DOHH2 (cell line): ENCODE measurements at regions not wholly inside any gene's neighbourhood (a gene's known extent, or its start where the extent isn't known, plus 50 kb on each side); places are given as distances from the start of the nearest gene placed in this dataset.

Experiments
- H3F3A ChIP-seq: fragments of 200-600 bp; sonication (generic), shearing (Covaris generic); 2 replicates; pipeline ENCODE4 v1.6.0; 2016; ENCODE audit warnings: antibody characterized with exemption, mild to moderate bottlenecking; ENCODE audit not compliant: control insufficient read depth, insufficient read depth
- H3K27ac ChIP-seq: fragments of 200-600 bp; sonication (generic); 2 replicates; pipeline ENCODE4 v1.5.1; 2014; ENCODE audit warnings: low read depth, mild to moderate bottlenecking, low read length, moderate library complexity
- H3K27me3 ChIP-seq: fragments of 200-600 bp; sonication (generic); 2 replicates; pipeline ENCODE4 v1.6.1; 2014; ENCODE audit warnings: mild to moderate bottlenecking, low read length, mixed read lengths; ENCODE audit not compliant: control insufficient read depth
- H3K36me3 ChIP-seq: fragments of 200-600 bp; sonication (generic); 2 replicates; pipeline ENCODE4 v1.6.1; 2014; ENCODE audit warnings: mild to moderate bottlenecking, low read length, moderate library complexity, mixed read lengths; ENCODE audit not compliant: control insufficient read depth
- H3K4me1 ChIP-seq: fragments of 200-600 bp; sonication (generic); 2 replicates; pipeline ENCODE4 v1.6.1; 2014; ENCODE audit warnings: mild to moderate bottlenecking, low read length, mixed read lengths; ENCODE audit not compliant: control insufficient read depth
- H3K4me2 ChIP-seq: fragments of 200-600 bp; sonication (generic); 2 replicates; pipeline ENCODE4 v1.6.0; 2014; ENCODE audit warnings: mild to moderate bottlenecking, low read length, moderate library complexity
- H3K4me3 ChIP-seq: fragments of 200-600 bp; sonication (generic); 2 replicates; pipeline ENCODE4 v1.5.1; 2014; ENCODE audit warnings: mild to moderate bottlenecking, low read length, mixed read lengths
- H3K79me2 ChIP-seq: fragments of 200-600 bp; sonication (generic); 2 replicates; pipeline ENCODE4 v1.6.1; 2014; ENCODE audit warnings: mild to moderate bottlenecking, low read length, mixed read lengths; ENCODE audit not compliant: control insufficient read depth
- H3K9me2 ChIP-seq: fragments of 200-600 bp; sonication (generic); replicated peaks from 2 replicates; pipeline ENCODE4 v1.6.1; 2014; ENCODE audit warnings: mild to moderate bottlenecking, low read length, mixed read lengths; ENCODE audit not compliant: control insufficient read depth
- H3K9me3 ChIP-seq: fragments of 200-600 bp; sonication (generic); 2 replicates; pipeline ENCODE4 v1.6.1; 2014; ENCODE audit warnings: antibody characterized with exemption, low read length, mixed read lengths; ENCODE audit not compliant: control insufficient read depth, insufficient read depth
- H4K20me1 ChIP-seq: fragments of 200-600 bp; sonication (generic); 2 replicates; pipeline ENCODE4 v1.6.0; 2014; ENCODE audit warnings: low read depth, mild to moderate bottlenecking, antibody characterized with exemption, low read length, moderate library complexity; ENCODE audit not compliant: control insufficient read depth, insufficient read depth
- CTCF ChIP-seq: fragments of 200-600 bp; sonication (generic); IDR thresholded peaks from one replicate; pipeline ENCODE4 v1.5.1; 2014; ENCODE audit warnings: antibody characterized with exemption, mild to moderate bottlenecking, low read depth, low read length; ENCODE audit not compliant: poor library complexity, severe bottlenecking
- EZH2phosphoT487 ChIP-seq: fragments of 200-600 bp; sonication (generic); IDR thresholded peaks from 2 replicates; pipeline ENCODE4 v1.6.1; 2017; ENCODE audit warnings: borderline replicate concordance, mild to moderate bottlenecking, antibody characterized with exemption, low read length, moderate library complexity, mixed read lengths

GRCh38 chr13:80584306-80584705 lies 243.4 kb upstream of the SPRY2 start:
- Histone ChIP-seq H3K4me2 (no peak overlapping the region), H3K27ac (no peak overlapping the region)

GRCh38 chr13:80577926-80578670 lies 237.2 kb upstream of the SPRY2 start:
- H3K27me3 ChIP-seq: no peaks in the 10 kb centered on the region
- H3K4me2 ChIP-seq: no peak overlapping the region
- no peak overlapping the region for H3K4me3 ChIP-seq
- no peaks in the 10 kb centered on the region for H3K79me2 ChIP-seq
- TF ChIP-seq EZH2phosphoT487 (no peak), CTCF (no peak)
- no peak overlapping the region for H3K27ac ChIP-seq
- no peaks in the 10 kb centered on the region for H3K36me3 ChIP-seq
- H4K20me1 ChIP-seq: no peaks in the 10 kb centered on the region
- no peaks in the 10 kb centered on the region for H3K9me3 ChIP-seq
- no peaks in the 10 kb centered on the region for H3F3A ChIP-seq
- no peaks in the 10 kb centered on the region for H3K9me2 ChIP-seq
- H3K4me1 ChIP-seq: no peaks in the 10 kb centered on the region

More at GRCh38 chr13:80584306-80584705, 243.4 kb upstream of the SPRY2 start:
- Histone ChIP-seq H4K20me1 (no peaks in the 10 kb centered on the region), H3K27me3 (no peaks in the 10 kb centered on the region), H3K4me1 (no peaks in the 10 kb centered on the region), H3K4me3 (no peak overlapping the region), H3K79me2 (no peaks in the 10 kb centered on the region), H3K36me3 (no peaks in the 10 kb centered on the region), H3K9me3 (no peaks in the 10 kb centered on the region), H3F3A (no peaks in the 10 kb centered on the region), H3K9me2 (no peaks in the 10 kb centered on the region)
- no peak for TF ChIP-seq EZH2phosphoT487
- no peak for TF ChIP-seq CTCF

- no peaks in the 10 kb centered on the region for H3K9me2 ChIP-seq
- H3K9me3 ChIP-seq: no peaks in the 10 kb centered on the region
- no peak for TF ChIP-seq EZH2phosphoT487
- TF ChIP-seq CTCF: no peak
- H3K4me1 ChIP-seq: no peaks in the 10 kb centered on the region
- H3K36me3 ChIP-seq: no peaks in the 10 kb centered on the region
- H3F3A ChIP-seq: no peaks in the 10 kb centered on the region
- H3K27me3 ChIP-seq: no peaks in the 10 kb centered on the region
- no peak overlapping the region for H3K27ac ChIP-seq
- H3K79me2 ChIP-seq: no peaks in the 10 kb centered on the region
- no peak overlapping the region for H3K4me3 ChIP-seq
- no peak overlapping the region for H3K4me2 ChIP-seq
- H4K20me1 ChIP-seq: no peaks in the 10 kb centered on the region
Observed at GRCh38 chr13:80577285-80577684, 236.4 kb upstream of the SPRY2 start.
